ENCODE measurements at regions not wholly inside any gene's neighbourhood (a gene's known extent, or its start where the extent isn't known, plus 50 kb on each side); places are given as distances from the start of the nearest gene placed in this dataset.

- TF ChIP-seq, protein P1, sequence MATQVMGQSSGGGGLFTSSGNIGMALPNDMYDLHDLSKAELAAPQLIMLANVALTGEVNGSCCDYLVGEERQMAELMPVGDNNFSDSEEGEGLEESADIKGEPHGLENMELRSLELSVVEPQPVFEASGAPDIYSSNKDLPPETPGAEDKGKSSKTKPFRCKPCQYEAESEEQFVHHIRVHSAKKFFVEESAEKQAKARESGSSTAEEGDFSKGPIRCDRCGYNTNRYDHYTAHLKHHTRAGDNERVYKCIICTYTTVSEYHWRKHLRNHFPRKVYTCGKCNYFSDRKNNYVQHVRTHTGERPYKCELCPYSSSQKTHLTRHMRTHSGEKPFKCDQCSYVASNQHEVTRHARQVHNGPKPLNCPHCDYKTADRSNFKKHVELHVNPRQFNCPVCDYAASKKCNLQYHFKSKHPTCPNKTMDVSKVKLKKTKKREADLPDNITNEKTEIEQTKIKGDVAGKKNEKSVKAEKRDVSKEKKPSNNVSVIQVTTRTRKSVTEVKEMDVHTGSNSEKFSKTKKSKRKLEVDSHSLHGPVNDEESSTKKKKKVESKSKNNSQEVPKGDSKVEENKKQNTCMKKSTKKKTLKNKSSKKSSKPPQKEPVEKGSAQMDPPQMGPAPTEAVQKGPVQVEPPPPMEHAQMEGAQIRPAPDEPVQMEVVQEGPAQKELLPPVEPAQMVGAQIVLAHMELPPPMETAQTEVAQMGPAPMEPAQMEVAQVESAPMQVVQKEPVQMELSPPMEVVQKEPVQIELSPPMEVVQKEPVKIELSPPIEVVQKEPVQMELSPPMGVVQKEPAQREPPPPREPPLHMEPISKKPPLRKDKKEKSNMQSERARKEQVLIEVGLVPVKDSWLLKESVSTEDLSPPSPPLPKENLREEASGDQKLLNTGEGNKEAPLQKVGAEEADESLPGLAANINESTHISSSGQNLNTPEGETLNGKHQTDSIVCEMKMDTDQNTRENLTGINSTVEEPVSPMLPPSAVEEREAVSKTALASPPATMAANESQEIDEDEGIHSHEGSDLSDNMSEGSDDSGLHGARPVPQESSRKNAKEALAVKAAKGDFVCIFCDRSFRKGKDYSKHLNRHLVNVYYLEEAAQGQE (IDR thresholded peaks at IDR 0.05; ENCODE audit: insufficient read depth in 1 of 2, low read depth in 2 of 2, low read length in 2 of 2), result no peak
- TF ChIP-seq SIN3A (IDR thresholded peaks at IDR 0.05; ENCODE audit: borderline replicate concordance, insufficient read depth, low read length), result no peak
- no peak for TF ChIP-seq POLR2AphosphoS5 (IDR thresholded peaks at IDR 0.05; ENCODE audit: low read depth, low read length)
- TF ChIP-seq FOXP2 (optimal IDR thresholded peaks at IDR 0.05; ENCODE audit: borderline replicate concordance, extremely low read depth, extremely low read length, insufficient read depth), result no peak
- TF ChIP-seq TAF1 (IDR thresholded peaks at IDR 0.05; ENCODE audit: borderline replicate concordance, insufficient read depth, low read length), result no peak
Measured at GRCh38 chr12:75900226-75900625, 131.3 kb downstream of the PHLDA1 start.

GRCh38 chr12:75894965-75895754 is 136.4 kb downstream of the PHLDA1 start:
- TF ChIP-seq FOXP2 (optimal IDR thresholded peaks at IDR 0.05; ENCODE audit: borderline replicate concordance, extremely low read depth, extremely low read length, insufficient read depth) (no peak), POLR2AphosphoS5 (IDR thresholded peaks at IDR 0.05; ENCODE audit: low read depth, low read length) (no peak), SIN3A (IDR thresholded peaks at IDR 0.05; ENCODE audit: borderline replicate concordance, insufficient read depth, low read length) (no peak)
- TF ChIP-seq, protein P1 (IDR thresholded peaks at IDR 0.05; ENCODE audit: insufficient read depth in 1 of 2, low read depth in 2 of 2, low read length in 2 of 2), result no peak

- no peak for TF ChIP-seq TAF1 (IDR thresholded peaks at IDR 0.05; ENCODE audit: borderline replicate concordance, insufficient read depth, low read length)
- TF ChIP-seq FOXP2 (optimal IDR thresholded peaks at IDR 0.05; ENCODE audit: borderline replicate concordance, extremely low read depth, extremely low read length, insufficient read depth), result no peak
- TF ChIP-seq, protein P1 (IDR thresholded peaks at IDR 0.05; ENCODE audit: insufficient read depth in 1 of 2, low read depth in 2 of 2, low read length in 2 of 2), result no peak
Measured at GRCh38 chr12:75893765-75894164, 137.8 kb downstream of the PHLDA1 start.

DNA sequence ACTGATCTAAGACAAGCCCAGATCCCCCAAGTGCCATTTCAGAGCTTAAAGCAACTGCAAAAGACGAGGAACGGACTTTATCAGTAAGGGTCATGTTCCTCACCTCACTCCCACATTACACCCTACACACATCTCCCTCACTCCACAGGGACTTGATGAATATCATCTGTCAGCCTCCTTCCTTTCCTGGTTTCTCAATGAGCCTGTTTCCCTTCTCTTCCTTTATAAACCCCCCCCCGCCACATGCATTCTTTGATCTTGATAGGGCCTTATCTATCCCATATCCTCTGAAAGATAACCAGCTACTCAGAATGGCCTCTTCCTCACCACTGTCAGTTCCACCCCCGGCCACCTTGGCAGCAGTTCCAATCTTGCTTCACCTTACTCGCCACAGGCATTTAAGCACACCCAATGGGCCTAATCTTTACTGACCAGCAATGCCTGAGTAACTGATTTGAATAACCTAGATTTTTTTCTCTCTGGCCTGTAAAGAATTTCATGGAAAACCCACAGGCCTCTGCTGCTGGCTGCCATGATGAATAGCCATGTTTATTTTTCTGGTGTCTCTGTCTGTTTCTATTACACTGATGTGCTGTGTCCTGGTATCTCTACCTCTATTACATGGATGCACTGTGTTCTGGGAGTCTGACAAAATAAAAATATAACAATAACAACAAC is 138.7 kb downstream of the PHLDA1 start:
- TF ChIP-seq TAF1 (IDR thresholded peaks at IDR 0.05; ENCODE audit: borderline replicate concordance, insufficient read depth, low read length) (no peak), FOXP2 (optimal IDR thresholded peaks at IDR 0.05; ENCODE audit: borderline replicate concordance, extremely low read depth, extremely low read length, insufficient read depth) (no peak), SIN3A (IDR thresholded peaks at IDR 0.05; ENCODE audit: borderline replicate concordance, insufficient read depth, low read length) (no peak)
- TF ChIP-seq, protein P1 (IDR thresholded peaks at IDR 0.05; ENCODE audit: insufficient read depth in 1 of 2, low read depth in 2 of 2, low read length in 2 of 2), result no peak

All from PFSK-1 (cell line).